ENCODE measurements at regions not wholly inside any gene's neighbourhood (a gene's known extent, or its start where the extent isn't known, plus 50 kb on each side); places are given as distances from the start of the nearest gene placed in this dataset.

DNA sequence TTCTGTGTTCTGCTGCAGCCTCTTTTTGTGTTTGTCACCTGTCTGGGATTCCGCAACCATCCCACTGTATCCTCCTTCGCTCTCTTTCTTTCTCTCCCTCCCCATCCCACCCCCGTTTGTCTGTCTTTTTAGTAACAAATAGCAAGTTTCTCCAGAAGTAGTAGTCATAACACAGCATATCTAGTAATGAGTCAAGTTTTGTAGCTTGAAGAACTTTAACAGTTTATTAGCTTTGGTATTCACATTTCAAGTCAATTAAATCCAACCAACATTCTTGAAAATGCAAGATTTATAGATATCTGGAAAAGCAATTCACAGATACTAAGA lies 154.1 kb upstream of the MTPN start:
- Histone ChIP-seq H3K4me3 (no peak overlapping the region), H3K36me3 (no peaks in the 10 kb centered on the region), H3K4me1 (no peaks in the 10 kb centered on the region), H3K27ac (no peak overlapping the region), H3K9me3 (no peaks in the 10 kb centered on the region), H3K27me3 (no peaks in the 10 kb centered on the region)
- TF ChIP-seq, protein P1, sequence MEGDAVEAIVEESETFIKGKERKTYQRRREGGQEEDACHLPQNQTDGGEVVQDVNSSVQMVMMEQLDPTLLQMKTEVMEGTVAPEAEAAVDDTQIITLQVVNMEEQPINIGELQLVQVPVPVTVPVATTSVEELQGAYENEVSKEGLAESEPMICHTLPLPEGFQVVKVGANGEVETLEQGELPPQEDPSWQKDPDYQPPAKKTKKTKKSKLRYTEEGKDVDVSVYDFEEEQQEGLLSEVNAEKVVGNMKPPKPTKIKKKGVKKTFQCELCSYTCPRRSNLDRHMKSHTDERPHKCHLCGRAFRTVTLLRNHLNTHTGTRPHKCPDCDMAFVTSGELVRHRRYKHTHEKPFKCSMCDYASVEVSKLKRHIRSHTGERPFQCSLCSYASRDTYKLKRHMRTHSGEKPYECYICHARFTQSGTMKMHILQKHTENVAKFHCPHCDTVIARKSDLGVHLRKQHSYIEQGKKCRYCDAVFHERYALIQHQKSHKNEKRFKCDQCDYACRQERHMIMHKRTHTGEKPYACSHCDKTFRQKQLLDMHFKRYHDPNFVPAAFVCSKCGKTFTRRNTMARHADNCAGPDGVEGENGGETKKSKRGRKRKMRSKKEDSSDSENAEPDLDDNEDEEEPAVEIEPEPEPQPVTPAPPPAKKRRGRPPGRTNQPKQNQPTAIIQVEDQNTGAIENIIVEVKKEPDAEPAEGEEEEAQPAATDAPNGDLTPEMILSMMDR (IDR thresholded peaks at IDR 0.05) = no peak
- TF ChIP-seq POLR2A (IDR thresholded peaks at IDR 0.05) = no peak
- 54 to 76% methylated on average over 3 of the region's 3 CpGs for WGBS, 2 donors
- DNase-seq = no peak
- intact Hi-C loops (cut with DNase I) = no loop called here

- no peak overlapping the region for H3K4me3 ChIP-seq
- WGBS, 2 donors = 57 to 75% methylated on average over 6 of the region's 6 CpGs
- H3K9me3 ChIP-seq = no peaks in the 10 kb centered on the region
- H3K27ac ChIP-seq = no peak overlapping the region
- no peaks in the 10 kb centered on the region for H3K27me3 ChIP-seq
- intact Hi-C loops (cut with DNase I) = no loop called here
- TF ChIP-seq POLR2A (IDR thresholded peaks at IDR 0.05) = no peak
- TF ChIP-seq, protein P1 (IDR thresholded peaks at IDR 0.05) = no peak
- H3K4me1 ChIP-seq = no peaks in the 10 kb centered on the region
- no peak for DNase-seq
- H3K36me3 ChIP-seq = no peaks in the 10 kb centered on the region
These were observed 153.5 kb upstream of the MTPN start for GRCh38 chr7:136130511-136131303.

DNA sequence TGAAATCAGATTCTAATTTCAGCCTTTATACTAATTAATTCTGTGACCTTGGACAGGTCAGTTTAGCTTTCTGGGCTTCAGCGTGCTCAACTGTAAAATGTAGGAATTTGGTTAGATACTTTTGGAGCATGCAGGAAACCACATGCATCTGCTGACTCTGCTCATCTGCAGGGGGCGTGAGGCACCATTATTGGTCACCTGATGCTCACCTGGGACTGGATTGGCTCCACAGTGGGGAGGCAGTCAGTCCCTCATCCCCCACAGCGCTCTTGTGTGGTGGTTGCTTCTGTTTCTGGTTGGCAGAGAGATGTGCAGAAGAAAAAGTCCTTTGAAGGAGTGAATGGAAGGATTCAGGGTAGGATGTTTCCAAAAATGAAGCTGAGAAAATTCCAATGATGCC lies 150.9 kb upstream of the MTPN start:
- H3K4me3 ChIP-seq = no peak overlapping the region
- H3K4me1 ChIP-seq = no peaks in the 10 kb centered on the region
- no peaks in the 10 kb centered on the region for H3K9me3 ChIP-seq
- H3K36me3 ChIP-seq = no peaks in the 10 kb centered on the region
- DNase-seq = no peak
- no peaks in the 10 kb centered on the region for H3K27me3 ChIP-seq
- TF ChIP-seq, protein P1 (IDR thresholded peaks at IDR 0.05) = no peak
- no peak for TF ChIP-seq POLR2A (IDR thresholded peaks at IDR 0.05)
- no peak overlapping the region for H3K27ac ChIP-seq
- WGBS, 2 donors = 66 to 70% methylated on average over 3 of the region's 3 CpGs
- intact Hi-C loops (cut with DNase I) = no loop called here

- intact Hi-C loops (cut with DNase I) = no loop called here
- TF ChIP-seq, protein P1 (IDR thresholded peaks at IDR 0.05) = no peak
- no peak for TF ChIP-seq POLR2A (IDR thresholded peaks at IDR 0.05)
These were observed 146.2 kb upstream of the MTPN start for GRCh38 chr7:136123352-136123751.

GRCh38 chr7:136122026-136122425 lies 144.9 kb upstream of the MTPN start:
- Histone ChIP-seq H3K27me3 (no peaks in the 10 kb centered on the region), H3K27ac (no peak overlapping the region), H3K9me3 (no peaks in the 10 kb centered on the region), H3K4me3 (no peak overlapping the region), H3K36me3 (no peaks in the 10 kb centered on the region), H3K4me1 (no peaks in the 10 kb centered on the region)
- no peak for DNase-seq
- WGBS, 2 donors = 44% methylated on average over 1 of the region's 1 CpG
- TF ChIP-seq, protein P1 (IDR thresholded peaks at IDR 0.05) = no peak
- no peak for TF ChIP-seq POLR2A (IDR thresholded peaks at IDR 0.05)
- intact Hi-C loops (cut with DNase I) = no loop called here

More at GRCh38 chr7:136123352-136123751, 146.2 kb upstream of the MTPN start:
- Histone ChIP-seq H3K9me3 (no peaks in the 10 kb centered on the region), H3K27ac (no peak overlapping the region), H3K4me1 (no peaks in the 10 kb centered on the region), H3K27me3 (no peaks in the 10 kb centered on the region), H3K4me3 (no peak overlapping the region), H3K36me3 (no peaks in the 10 kb centered on the region)
- DNase-seq = no peak
- WGBS, 2 donors = 60 to 81% methylated on average over 3 of the region's 3 CpGs

Data from esophagus squamous epithelium (tissue), 5 donors.